ENCODE measurements at regions not wholly inside any gene's neighbourhood (a gene's known extent, or its start where the extent isn't known, plus 50 kb on each side); places are given as distances from the start of the nearest gene placed in this dataset.
"Not testable (repeated sequence)": the region's sequence is repeated elsewhere in the genome, so short reads cannot be mapped to it uniquely, and the experiment has no call there.

GRCh38 chr2:156004459-156004858 is 328.1 kb downstream of the NR4A2 start:
- no peak for DNase-seq

- DNase-seq = no peak
Measured at GRCh38 chr2:156003780-156004179, 328.7 kb downstream of the NR4A2 start.

DNA sequence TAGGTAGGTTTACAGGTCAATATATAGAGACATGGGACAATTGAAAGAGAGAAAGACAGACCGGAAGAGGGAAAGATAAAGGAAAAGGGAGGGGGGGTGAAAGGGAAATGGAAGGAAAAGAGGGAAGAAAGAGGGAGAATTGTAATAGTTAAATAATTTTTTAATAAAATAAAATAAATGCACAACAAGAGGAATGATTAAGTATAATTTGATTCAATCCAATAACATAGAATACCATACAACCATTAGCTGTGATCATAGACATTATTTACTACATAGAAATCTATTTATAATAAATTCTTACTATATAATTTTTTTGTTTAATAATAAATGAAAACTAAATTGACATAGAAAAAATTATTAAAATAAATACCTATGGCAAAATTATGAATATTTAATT is 330.7 kb downstream of the NR4A2 start:
- no peak for DNase-seq

- no peak for DNase-seq
Measured at GRCh38 chr2:155997538-155997937, 335.0 kb downstream of the NR4A2 start.

GRCh38 chr2:155994315-155994714 is 338.2 kb downstream of the NR4A2 start:
- no peak for DNase-seq

GRCh38 chr2:155983845-155984244 is 348.7 kb downstream of the NR4A2 start:
- no peak for DNase-seq

DNA sequence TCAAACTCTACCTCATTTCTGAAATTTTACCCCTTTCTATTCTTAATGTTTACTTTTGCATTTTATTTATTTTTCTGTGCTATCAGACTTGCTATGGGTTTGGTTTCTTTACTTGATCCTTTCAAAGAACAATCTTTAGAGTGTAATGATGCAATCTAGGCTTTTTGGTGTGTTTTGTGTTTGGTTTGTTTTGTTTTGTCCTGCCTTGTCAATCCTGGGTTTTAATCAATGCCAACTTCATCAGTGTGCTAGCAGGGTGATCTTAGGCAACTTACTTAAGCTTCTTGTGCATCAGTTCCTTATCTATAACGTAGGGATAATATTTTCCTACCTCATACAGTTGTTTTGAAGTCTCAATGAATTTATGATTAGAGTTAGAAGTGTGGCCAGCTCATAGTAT is 350.4 kb downstream of the NR4A2 start:
- no peak for DNase-seq

GRCh38 chr2:155980941-155981560 is 351.5 kb downstream of the NR4A2 start:
- DNase-seq = no peak

DNA sequence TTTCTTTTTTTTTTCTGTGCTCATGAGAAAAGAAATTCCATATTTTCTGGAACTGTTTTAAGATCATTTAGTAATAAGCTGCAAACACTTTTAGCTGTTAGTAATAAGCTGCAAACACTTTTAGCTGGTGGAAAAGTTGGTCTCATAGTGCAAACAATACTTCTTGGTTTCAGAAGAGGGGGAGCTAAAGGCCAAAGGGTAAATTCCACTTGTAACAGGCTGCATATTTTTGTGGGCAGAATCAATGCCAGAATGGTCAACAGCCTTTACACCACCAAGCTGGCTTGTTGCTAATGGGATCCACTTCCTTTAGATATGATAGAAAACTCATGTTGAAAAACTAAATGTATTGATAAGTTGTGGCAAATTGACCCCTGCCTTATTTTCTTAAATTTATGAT is 356.8 kb downstream of the NR4A2 start:
- no peak for DNase-seq

- no peak for DNase-seq
Measured at GRCh38 chr2:155972916-155973315, 359.6 kb downstream of the NR4A2 start.

- not testable (repeated sequence) for DNase-seq
Measured at GRCh38 chr2:155966064-155966471, 366.5 kb downstream of the NR4A2 start.

DNA sequence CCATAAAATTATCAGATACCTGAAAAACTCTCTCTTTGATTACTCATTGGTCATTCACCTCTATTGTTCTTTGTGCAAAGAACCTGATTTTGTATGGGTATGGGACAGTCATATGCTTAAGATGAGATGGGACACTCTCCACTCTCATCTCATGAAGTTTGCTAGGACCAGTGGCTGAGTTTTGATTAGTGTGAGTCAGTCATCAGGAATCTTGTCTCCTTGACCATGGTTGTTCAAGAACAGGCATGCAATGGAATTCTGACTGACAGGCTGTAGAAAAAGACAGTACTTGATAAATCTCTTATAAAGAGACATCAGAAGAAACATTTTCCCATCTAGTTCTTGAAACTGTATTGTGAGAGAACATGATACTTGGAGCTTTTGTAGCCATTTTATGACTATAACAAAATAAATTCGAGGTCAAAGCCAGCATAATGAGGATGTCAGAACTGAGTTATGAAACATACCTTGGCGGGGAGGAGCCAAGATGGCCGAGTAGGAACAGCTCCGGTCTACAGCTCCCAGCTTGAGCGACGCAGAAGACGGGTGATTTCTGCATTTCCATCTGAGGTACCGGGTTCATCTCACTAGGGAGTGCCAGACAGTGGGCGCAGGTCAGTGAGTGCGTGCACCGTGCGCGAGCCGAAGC is 367.0 kb downstream of the NR4A2 start:
- DNase-seq = no peak

- DNase-seq = no peak
Measured at GRCh38 chr2:155961641-155962040, 370.9 kb downstream of the NR4A2 start.

GRCh38 chr2:155958834-155959233 is 373.7 kb downstream of the NR4A2 start:
- no peak for DNase-seq

DNA sequence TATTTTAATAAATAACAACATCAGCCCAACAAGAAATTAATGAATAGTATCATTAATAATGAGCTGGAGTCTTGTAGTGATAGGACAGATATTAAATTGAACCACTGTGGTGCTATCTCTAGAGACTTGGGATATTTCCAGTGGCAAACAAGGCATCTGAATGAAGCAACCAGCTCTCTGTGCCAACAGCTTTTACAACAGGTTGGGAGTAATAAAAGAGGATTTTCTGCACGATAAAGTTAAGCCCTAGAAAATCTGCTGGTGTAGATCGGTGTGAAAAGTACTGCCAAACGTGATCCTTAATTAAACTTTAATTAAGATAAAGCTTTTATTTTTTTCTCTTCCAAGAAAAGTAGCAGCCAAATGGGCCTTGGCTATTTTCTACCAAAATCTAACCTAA is 385.5 kb downstream of the NR4A2 start:
- DNase-seq = no peak

DNA sequence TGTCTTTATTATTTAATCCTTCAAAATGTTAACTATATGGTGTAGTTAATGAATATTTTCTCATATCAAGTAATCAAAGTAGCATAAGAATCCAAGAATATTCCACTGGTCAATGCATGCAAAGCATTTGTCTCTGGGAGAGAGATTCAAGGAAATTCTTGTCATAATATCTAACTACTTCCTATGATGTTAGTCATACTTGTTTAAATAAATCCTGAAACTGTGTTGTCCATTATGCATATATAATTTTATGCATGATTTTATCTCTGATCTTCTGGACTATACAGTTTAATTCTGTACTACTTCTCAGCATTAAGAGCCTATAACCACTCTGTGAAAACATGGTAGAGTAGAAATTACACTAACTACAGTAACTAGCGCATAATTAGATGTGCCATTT is 388.3 kb downstream of the NR4A2 start:
- no peak for DNase-seq

DNA sequence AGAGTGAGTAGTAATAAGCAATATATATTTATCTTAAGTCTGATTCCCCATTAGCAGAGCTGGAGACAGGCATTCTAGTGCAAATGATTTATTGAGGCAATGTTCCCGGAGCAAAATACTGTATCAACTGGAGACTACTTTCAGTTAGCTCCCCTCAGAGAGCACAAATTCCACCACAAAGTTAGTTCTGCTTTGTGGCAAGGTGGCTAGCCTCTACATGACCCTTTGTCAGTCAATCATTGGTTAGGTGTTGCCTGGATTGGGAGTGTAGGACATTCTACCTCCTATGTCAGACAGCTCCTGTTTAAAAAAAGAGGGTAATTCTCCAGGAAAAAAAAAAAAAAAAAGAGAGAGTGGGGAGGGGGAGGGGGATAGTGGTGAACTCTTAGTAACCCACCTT is 402.2 kb downstream of the NR4A2 start:
- DNase-seq = no peak

DNA sequence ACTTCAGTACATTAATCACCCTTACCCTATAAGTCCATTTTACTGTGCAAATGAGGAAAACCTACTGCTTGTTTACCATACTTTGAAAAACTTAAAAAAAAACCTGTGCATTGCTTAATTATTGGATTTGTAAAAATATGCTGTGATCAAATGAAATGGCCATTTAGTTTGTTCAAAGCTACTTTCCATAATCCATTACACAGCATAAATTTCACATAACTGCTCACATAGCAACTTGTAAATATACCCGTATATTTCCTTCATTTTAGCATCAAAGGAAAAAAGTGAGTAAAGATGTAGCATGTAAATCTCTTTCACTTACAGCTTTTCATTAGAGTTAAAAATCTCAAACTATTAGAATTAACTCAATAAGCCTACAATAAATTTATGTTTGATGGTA is 415.1 kb downstream of the NR4A2 start:
- DNase-seq = no peak

DNA sequence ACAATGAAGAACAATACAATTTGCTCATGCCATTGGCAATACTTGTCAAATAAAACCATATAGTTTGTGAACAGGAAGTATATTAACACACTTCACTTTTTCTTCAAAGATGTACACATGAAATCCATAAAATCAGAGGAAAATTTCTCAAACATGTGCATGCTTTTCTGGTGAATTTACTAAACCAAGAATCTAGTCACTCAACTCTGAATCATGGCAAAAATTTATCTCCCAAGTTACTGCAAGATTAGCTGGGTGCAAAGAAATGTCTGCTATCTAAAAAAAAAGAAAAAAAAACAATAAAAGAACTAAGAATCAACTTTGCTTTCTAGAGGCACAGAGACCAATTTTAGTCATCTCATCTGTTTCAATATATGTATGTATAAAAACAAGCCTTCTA is 419.2 kb downstream of the NR4A2 start:
- DNase-seq = no peak

- no peak for DNase-seq
Measured at GRCh38 chr2:155908567-155908966, 424.0 kb downstream of the NR4A2 start.

DNA sequence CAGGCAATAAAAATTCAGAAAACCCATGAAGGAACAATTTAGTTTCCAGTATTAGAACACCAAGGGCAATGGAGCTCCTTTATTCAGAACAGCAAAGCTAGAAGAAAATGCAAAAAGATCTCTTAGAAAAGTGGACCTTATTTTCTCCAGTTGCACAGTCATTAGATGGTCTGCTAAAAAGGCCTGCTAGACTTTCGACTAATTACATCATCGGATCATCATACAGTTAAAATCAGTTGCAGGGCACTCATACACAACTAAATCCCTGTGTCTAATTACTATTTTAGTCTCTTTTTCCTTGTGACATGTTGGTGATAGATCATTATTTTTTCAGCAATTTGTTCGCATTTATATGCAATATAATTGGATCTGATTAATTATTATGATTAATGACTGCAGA is 425.3 kb downstream of the NR4A2 start:
- no peak for DNase-seq

- no peak for DNase-seq
Measured at GRCh38 chr2:155905657-155906056, 426.9 kb downstream of the NR4A2 start.

GRCh38 chr2:155904720-155905119 is 427.8 kb downstream of the NR4A2 start:
- DNase-seq = no peak

DNA sequence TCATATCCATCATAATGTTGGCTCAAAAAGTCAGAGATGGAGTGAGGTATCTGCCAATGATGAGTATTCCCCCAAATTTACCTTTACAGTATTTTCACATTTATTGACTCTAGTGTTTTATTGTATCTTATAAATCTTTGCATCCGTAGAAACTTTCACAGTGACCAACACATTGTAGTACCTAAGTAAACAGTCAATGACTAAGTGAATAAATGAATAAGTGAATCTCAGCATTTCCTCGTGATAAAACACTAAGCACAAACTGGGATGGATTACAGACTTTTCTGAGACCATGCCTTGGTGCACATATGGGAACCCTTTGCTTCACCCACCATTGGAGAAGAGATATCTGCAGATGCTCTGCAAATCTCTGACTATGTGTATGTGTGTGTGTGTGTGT is 429.9 kb downstream of the NR4A2 start:
- DNase-seq = no peak

GRCh38 chr2:155895016-155895415 is 437.5 kb downstream of the NR4A2 start:
- no peak for DNase-seq

All from activated CD4-positive, alpha-beta T cell treated with anti-CD3 and anti-CD28 coated beads for 4 hours (primary cell).